Endothelial cell of umbilical vein (primary cell): ENCODE measurements at regions not wholly inside any gene's neighbourhood (a gene's known extent, or its start where the extent isn't known, plus 50 kb on each side); places are given as distances from the start of the nearest gene placed in this dataset.

Source experiments
- BruUV-seq: library from RNA; stranded (reverse); fragments of 400-500 nt; replicated peaks from 2 replicates; lab custom pipeline; 2021; lab: Mats Ljungman, UMichigan
- CTCF ChIA-PET: fragments of 300-600, 350-600 bp; sonication (Branson Sonifier 250); formaldehyde crosslinking; loops from one replicate; lab custom pipeline; 2021; ENCODE audit warnings: antibody characterized with exemption, inconsistent platforms; lab: Charles Lee
- POLR2A ChIA-PET: fragments of 300-600, 350-600 bp; sonication (Branson Sonifier 250); formaldehyde crosslinking; loops from one replicate; lab custom pipeline; 2021; ENCODE audit warnings: antibody characterized with exemption, inconsistent platforms; lab: Charles Lee
- DNase-seq: peaks from one replicate; pipeline ENCODE4 v3.0.0-alpha.2; 2011; ENCODE audit warnings: low read depth, low spot score
- FAIRE-seq: peaks from 2 replicates; lab custom pipeline; 2011; peaks lifted over from hg19 to GRCh38; lab: Jason Lieb, UNC
- H2AFZ ChIP-seq: 2 replicates; pipeline ENCODE4 v1.6.0; 2012; ENCODE audit warnings: low read depth, low read length, control low read depth, inconsistent platforms
- H3K27ac ChIP-seq: 2 replicates; pipeline ENCODE4 v1.5.1; 2011; ENCODE audit warnings: low read depth, mild to moderate bottlenecking, control low read depth, low read length, moderate library complexity; ENCODE audit not compliant: insufficient read depth
- H3K27me3 ChIP-seq, 2 experiments: 2 replicates each; pipeline versions ENCODE4 v1.6.0 to v1.6.1; 2011; ENCODE audit warnings: low read length in 2 of 2, mixed read lengths in 1 of 2; ENCODE audit not compliant: control insufficient read depth in 2 of 2, insufficient read depth in 2 of 2
- H3K36me3 ChIP-seq, 2 experiments: 2 replicates in 1 of 2; 3 replicates in 1 of 2; pipeline ENCODE4 v1.5.1; 2011; ENCODE audit warnings: low read length in 2 of 2, mild to moderate bottlenecking in 1 of 2, moderate library complexity in 1 of 2; ENCODE audit not compliant: control insufficient read depth in 2 of 2, insufficient read depth in 2 of 2; ENCODE audit errors: extremely low read depth in 1 of 2
- H3K4me1 ChIP-seq: 3 replicates; pipeline ENCODE4 v1.5.1; 2011; ENCODE audit warnings: mild to moderate bottlenecking, low read length; ENCODE audit not compliant: control insufficient read depth, insufficient read depth; ENCODE audit errors: extremely low read depth
- H3K4me2 ChIP-seq: 2 replicates; pipeline ENCODE4 v1.6.1; 2011; ENCODE audit warnings: low read length, control low read depth, mixed read lengths; ENCODE audit not compliant: insufficient read depth
- H3K4me3 ChIP-seq, 3 experiments: fragments of 200-600 bp in 1 of 3; sonication (generic), shearing (Covaris generic) in 1 of 3; replicated peaks in 1 of 3; 2 replicates each; pipeline ENCODE4 v1.5.1; 2011 to 2016; ENCODE audit warnings: control low read depth in 3 of 3, low read length in 3 of 3, mild to moderate bottlenecking in 2 of 3, inconsistent platforms in 1 of 3, low read depth in 1 of 3, moderate library complexity in 1 of 3; ENCODE audit not compliant: insufficient read depth in 1 of 3
- H3K79me2 ChIP-seq: 2 replicates; pipeline ENCODE4 v1.6.0; 2012; ENCODE audit warnings: low read length, inconsistent platforms; ENCODE audit not compliant: control insufficient read depth, insufficient read depth
- H3K9ac ChIP-seq: replicated peaks from 2 replicates; pipeline ENCODE3; 2011; ENCODE audit warnings: low read length, control low read depth; ENCODE audit not compliant: insufficient read depth; ENCODE audit errors: extremely low read depth
- H3K9me1 ChIP-seq: replicated peaks from 3 replicates; pipeline ENCODE4 v1.6.0; 2011; ENCODE audit warnings: mild to moderate bottlenecking, low read length; ENCODE audit not compliant: control insufficient read depth, insufficient read depth; ENCODE audit errors: extremely low read depth
- H3K9me3 ChIP-seq: replicated peaks from 2 replicates; pipeline ENCODE4 v1.5.1; 2012; ENCODE audit warnings: low read length, inconsistent platforms; ENCODE audit not compliant: control insufficient read depth, insufficient read depth
- H4K20me1 ChIP-seq: replicated peaks from 2 replicates; pipeline ENCODE3; 2011; ENCODE audit warnings: mild to moderate bottlenecking, low read length; ENCODE audit not compliant: control insufficient read depth, insufficient read depth; ENCODE audit errors: extremely low read depth
- EZH2 ChIP-seq: IDR thresholded peaks from 2 replicates; pipeline ENCODE4 v1.6.1; 2012; ENCODE audit warnings: borderline replicate concordance, low read depth, mild to moderate bottlenecking, moderate library complexity, low read length, inconsistent platforms; ENCODE audit not compliant: severe bottlenecking
- FOS ChIP-seq: IDR thresholded peaks from 2 replicates; pipeline ENCODE4 v1.6.1; 2011; ENCODE audit warnings: mild to moderate bottlenecking, low read length, moderate library complexity, borderline replicate concordance; ENCODE audit not compliant: insufficient read depth
- GATA2 ChIP-seq: IDR thresholded peaks from 2 replicates; pipeline ENCODE4 v1.7.0; 2011; ENCODE audit warnings: low read depth, mild to moderate bottlenecking, moderate library complexity, mixed read lengths, low read length; ENCODE audit not compliant: insufficient read length, insufficient read depth
- JUN ChIP-seq: IDR thresholded peaks from 2 replicates; pipeline ENCODE4 v1.6.1; 2011; ENCODE audit warnings: borderline replicate concordance, low read depth; ENCODE audit not compliant: insufficient read length, insufficient read depth
- MYC ChIP-seq: IDR thresholded peaks from one replicate; pipeline ENCODE4 v1.6.1; 2011; ENCODE audit warnings: mild to moderate bottlenecking, low read depth, low read length
- POLR2A ChIP-seq: IDR thresholded peaks from 2 replicates; pipeline ENCODE4 v1.6.1; 2012; ENCODE audit warnings: low read depth, mild to moderate bottlenecking, control low read depth, low read length
- POLR2AphosphoS5 ChIP-seq: IDR thresholded peaks from 2 replicates; pipeline ENCODE4 v1.6.1; 2012; ENCODE audit warnings: low read depth, mild to moderate bottlenecking, control low read depth, low read length, moderate library complexity; ENCODE audit not compliant: insufficient read depth
- dilution Hi-C: fragments of 300-500 bp; cut with MboI; formaldehyde crosslinking; loops from one replicate; pipeline ENCODE4 v1.15.0; 2019; ENCODE audit warnings: low sequenced_read_pairs; ENCODE audit not compliant: extremely low pct_ligation_motif_present
- intact Hi-C: fragments of 100-400 bp; cut with micrococcal nuclease; formaldehyde crosslinking; loops from one replicate; pipeline ENCODE4 v1.10.0; 2022
- TF ChIP-seq, protein P1 (sequence below): IDR thresholded peaks from 2 replicates; pipeline ENCODE4 v1.6.1; 2011; ENCODE audit not compliant: insufficient read depth, insufficient read length
- TF ChIP-seq, protein P2 (sequence below), 2 donors: IDR thresholded peaks; 1 replicate in 1 of 2; 2 replicates in 1 of 2; pipeline ENCODE4 v1.5.1; 2011; ENCODE audit warnings: low read length in 2 of 2, mild to moderate bottlenecking in 2 of 2, moderate library complexity in 2 of 2, control low read depth in 1 of 2, inconsistent platforms in 1 of 2, low read depth in 1 of 2; ENCODE audit not compliant: insufficient read depth in 1 of 2; ENCODE audit errors: extremely low read depth in 1 of 2

DNA sequence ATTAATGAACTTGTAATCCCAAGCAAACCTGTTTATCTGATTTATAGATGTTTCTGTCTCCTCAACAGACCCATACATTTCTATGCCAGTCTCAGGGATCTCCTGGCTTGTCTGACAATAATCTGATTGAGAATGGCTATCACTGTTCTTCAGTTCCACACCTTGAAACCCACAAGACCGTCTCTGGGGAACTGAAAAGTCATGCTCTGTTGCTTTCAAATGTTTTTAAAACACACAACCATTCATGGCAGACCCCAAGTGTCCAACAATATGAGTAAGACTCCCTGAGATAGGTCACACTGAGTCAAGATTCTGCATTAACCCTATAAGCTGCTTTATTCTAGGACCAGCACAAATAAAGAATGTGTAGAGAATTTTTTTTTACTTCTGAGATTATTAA lies 611.2 kb upstream of the PLXNA2 start:
- BruUV-seq, result no TSS peak
- FAIRE-seq, result no peak
- H3K9me3 ChIP-seq, result no peaks in the 10 kb centered on the region
- no peak for TF ChIP-seq POLR2A
- no peak for TF ChIP-seq FOS
- no peak for TF ChIP-seq JUN
- TF ChIP-seq POLR2AphosphoS5, result no peak
- no peak for TF ChIP-seq GATA2
- no peak for TF ChIP-seq EZH2
- no peak for TF ChIP-seq MYC
- TF ChIP-seq, protein P1, sequence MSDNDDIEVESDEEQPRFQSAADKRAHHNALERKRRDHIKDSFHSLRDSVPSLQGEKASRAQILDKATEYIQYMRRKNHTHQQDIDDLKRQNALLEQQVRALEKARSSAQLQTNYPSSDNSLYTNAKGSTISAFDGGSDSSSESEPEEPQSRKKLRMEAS, result no peak
- TF ChIP-seq, protein P2, sequence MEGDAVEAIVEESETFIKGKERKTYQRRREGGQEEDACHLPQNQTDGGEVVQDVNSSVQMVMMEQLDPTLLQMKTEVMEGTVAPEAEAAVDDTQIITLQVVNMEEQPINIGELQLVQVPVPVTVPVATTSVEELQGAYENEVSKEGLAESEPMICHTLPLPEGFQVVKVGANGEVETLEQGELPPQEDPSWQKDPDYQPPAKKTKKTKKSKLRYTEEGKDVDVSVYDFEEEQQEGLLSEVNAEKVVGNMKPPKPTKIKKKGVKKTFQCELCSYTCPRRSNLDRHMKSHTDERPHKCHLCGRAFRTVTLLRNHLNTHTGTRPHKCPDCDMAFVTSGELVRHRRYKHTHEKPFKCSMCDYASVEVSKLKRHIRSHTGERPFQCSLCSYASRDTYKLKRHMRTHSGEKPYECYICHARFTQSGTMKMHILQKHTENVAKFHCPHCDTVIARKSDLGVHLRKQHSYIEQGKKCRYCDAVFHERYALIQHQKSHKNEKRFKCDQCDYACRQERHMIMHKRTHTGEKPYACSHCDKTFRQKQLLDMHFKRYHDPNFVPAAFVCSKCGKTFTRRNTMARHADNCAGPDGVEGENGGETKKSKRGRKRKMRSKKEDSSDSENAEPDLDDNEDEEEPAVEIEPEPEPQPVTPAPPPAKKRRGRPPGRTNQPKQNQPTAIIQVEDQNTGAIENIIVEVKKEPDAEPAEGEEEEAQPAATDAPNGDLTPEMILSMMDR (IDR thresholded peaks at IDR 0.05; ENCODE audit: extremely low read depth in 1 of 2, insufficient read depth in 1 of 2, low read depth in 1 of 2, low read length in 2 of 2), result no peak
- H3K9me1 ChIP-seq, result no peaks in the 10 kb centered on the region
- H2AFZ ChIP-seq, result no peak overlapping the region
- no peak overlapping the region for H3K4me3 ChIP-seq
- ChIA-PET CTCF (no interaction called here), POLR2A (no interaction called here)
- dilution Hi-C loops (no loop called here), intact Hi-C loops (no loop called here)
- H3K9ac ChIP-seq, result no peak overlapping the region
- H3K79me2 ChIP-seq, result no peaks in the 10 kb centered on the region
- no peaks in the 10 kb centered on the region for H3K27me3 ChIP-seq
- no peak overlapping the region for H3K27ac ChIP-seq
- no peak overlapping the region for H3K4me2 ChIP-seq
- no peak for DNase-seq
- H3K36me3 ChIP-seq, result no peaks in the 10 kb centered on the region
- no peaks in the 10 kb centered on the region for H4K20me1 ChIP-seq
- no peaks in the 10 kb centered on the region for H3K4me1 ChIP-seq
